ENCODE measurements at regions not wholly inside any gene's neighbourhood (a gene's known extent, or its start where the extent isn't known, plus 50 kb on each side); places are given as distances from the start of the nearest gene placed in this dataset.
A peak's percentile ranks its signal among the peaks of the same experiment; 100 is the strongest.

GRCh38 chr5:136511046-136511445 is 145.7 kb upstream of the TRPC7 start:
- Histone ChIP-seq H3K9me3 (ENCODE audit: control insufficient read depth, insufficient read depth, low read length) (no peaks in the 10 kb centered on the region), H3K4me1 (ENCODE audit: control insufficient read depth, insufficient read depth, low read length) (no peaks in the 10 kb centered on the region), H3K27me3 (ENCODE audit: control insufficient read depth, insufficient read depth, low read length) (no peaks in the 10 kb centered on the region), H3K4me3 (ENCODE audit: low read depth, low read length) (no peak overlapping the region), H3K27ac (ENCODE audit: low read depth, low read length) (no peak overlapping the region), H3K36me3 (ENCODE audit: control insufficient read depth, insufficient read depth, low read length) (no peaks in the 10 kb centered on the region)
- WGBS (ENCODE audit: insufficient coverage) = 80% methylated on average over 1 of the region's 3 CpGs
- no peak for DNase-seq (ENCODE audit: low read depth in 4 of 6, low spot score in 6 of 6)

- H3K36me3 ChIP-seq (ENCODE audit: control insufficient read depth, insufficient read depth, low read length) = no peaks in the 10 kb centered on the region
- H3K27me3 ChIP-seq (ENCODE audit: control insufficient read depth, insufficient read depth, low read length) = no peaks in the 10 kb centered on the region
- H3K4me3 ChIP-seq (ENCODE audit: low read depth, low read length) = no peak overlapping the region
- peaks cover 3% of the 10 kb centered on the region for H3K4me1 ChIP-seq (ENCODE audit: control insufficient read depth, insufficient read depth, low read length)
- no peaks in the 10 kb centered on the region for H3K9me3 ChIP-seq (ENCODE audit: control insufficient read depth, insufficient read depth, low read length)
- H3K27ac ChIP-seq (ENCODE audit: low read depth, low read length) = no peak overlapping the region
- DNase-seq (ENCODE audit: low read depth in 4 of 6, low spot score in 6 of 6) = no peak
Measured at GRCh38 chr5:136510481-136510880, 145.1 kb upstream of the TRPC7 start.

DNA sequence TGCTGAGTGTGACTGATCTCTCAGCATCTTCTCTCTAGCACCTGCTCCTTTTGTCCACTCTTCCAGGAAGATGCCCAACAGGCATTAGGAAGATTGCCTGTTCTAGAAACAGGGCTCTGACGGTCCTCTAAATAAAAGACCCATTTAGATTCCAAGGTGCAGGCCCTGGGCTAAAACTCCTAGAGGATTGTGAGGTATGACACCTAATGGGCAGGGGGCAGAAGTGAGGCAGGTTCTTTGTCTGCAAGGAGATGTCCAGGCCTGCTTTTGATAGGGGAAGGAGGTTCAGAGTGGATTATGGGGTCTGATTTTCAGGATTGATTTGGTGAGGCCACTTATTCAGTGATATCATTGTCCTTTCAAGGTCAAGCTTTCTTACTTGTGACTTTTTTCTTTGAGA is 140.8 kb upstream of the TRPC7 start:
- Histone ChIP-seq H3K9me3 (ENCODE audit: control insufficient read depth, insufficient read depth, low read length) (no peaks in the 10 kb centered on the region), H3K4me1 (ENCODE audit: control insufficient read depth, insufficient read depth, low read length) (peaks cover 3% of the 10 kb centered on the region), H3K36me3 (ENCODE audit: control insufficient read depth, insufficient read depth, low read length) (no peaks in the 10 kb centered on the region), H3K27ac (ENCODE audit: low read depth, low read length) (no peak overlapping the region), H3K4me3 (ENCODE audit: low read depth, low read length) (no peak overlapping the region), H3K27me3 (ENCODE audit: control insufficient read depth, insufficient read depth, low read length) (no peaks in the 10 kb centered on the region)
- no peak for DNase-seq (ENCODE audit: low read depth in 4 of 6, low spot score in 6 of 6)
- WGBS (ENCODE audit: insufficient coverage) = no CpG with 5 or more reads among the region's 1 CpG

DNA sequence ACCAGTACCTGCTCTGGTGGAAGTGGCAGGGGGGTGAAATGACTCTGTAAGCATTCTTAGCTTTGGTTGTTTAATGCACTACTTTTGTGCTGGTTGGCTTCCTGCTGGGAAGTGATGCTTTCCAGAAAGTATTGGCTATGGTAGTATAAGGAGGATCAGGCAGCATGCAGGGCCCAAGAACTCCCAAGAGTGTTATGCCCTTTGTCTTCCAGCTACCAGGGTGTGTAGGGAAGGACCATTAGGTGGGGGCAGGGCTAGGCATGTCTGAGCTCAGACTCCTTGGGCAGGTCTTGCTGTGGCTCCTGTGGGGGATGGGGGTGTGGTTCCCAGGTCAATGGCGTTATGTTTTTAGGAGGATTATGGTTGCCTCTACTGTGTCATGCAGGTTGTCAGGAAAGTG is 135.8 kb upstream of the TRPC7 start:
- peaks cover 3% of the 10 kb centered on the region for H3K4me1 ChIP-seq (ENCODE audit: control insufficient read depth, insufficient read depth, low read length)
- no peak overlapping the region for H3K27ac ChIP-seq (ENCODE audit: low read depth, low read length)
- WGBS (ENCODE audit: insufficient coverage) = no CpG with 5 or more reads among the region's 1 CpG
- peaks cover 8% of the 10 kb centered on the region for H3K9me3 ChIP-seq (ENCODE audit: control insufficient read depth, insufficient read depth, low read length)
- no peaks in the 10 kb centered on the region for H3K27me3 ChIP-seq (ENCODE audit: control insufficient read depth, insufficient read depth, low read length)
- DNase-seq (ENCODE audit: low read depth in 4 of 6, low spot score in 6 of 6) = no peak
- H3K36me3 ChIP-seq (ENCODE audit: control insufficient read depth, insufficient read depth, low read length) = no peaks in the 10 kb centered on the region
- H3K4me3 ChIP-seq (ENCODE audit: low read depth, low read length) = no peak overlapping the region

GRCh38 chr5:136492587-136492986 is 127.2 kb upstream of the TRPC7 start:
- Histone ChIP-seq H3K4me1 (ENCODE audit: control insufficient read depth, insufficient read depth, low read length) (no peaks in the 10 kb centered on the region), H3K9me3 (ENCODE audit: control insufficient read depth, insufficient read depth, low read length) (peaks cover 3% of the 10 kb centered on the region), H3K27ac (ENCODE audit: low read depth, low read length) (no peak overlapping the region), H3K27me3 (ENCODE audit: control insufficient read depth, insufficient read depth, low read length) (no peaks in the 10 kb centered on the region), H3K4me3 (ENCODE audit: low read depth, low read length) (no peak overlapping the region), H3K36me3 (ENCODE audit: control insufficient read depth, insufficient read depth, low read length) (no peaks in the 10 kb centered on the region)
- no peak for DNase-seq (ENCODE audit: low read depth in 4 of 6, low spot score in 6 of 6)

- Histone ChIP-seq H3K27ac (ENCODE audit: low read depth, low read length) (no peak overlapping the region), H3K4me3 (ENCODE audit: low read depth, low read length) (no peak overlapping the region), H3K27me3 (ENCODE audit: control insufficient read depth, insufficient read depth, low read length) (no peaks in the 10 kb centered on the region), H3K9me3 (ENCODE audit: control insufficient read depth, insufficient read depth, low read length) (no peaks in the 10 kb centered on the region), H3K36me3 (ENCODE audit: control insufficient read depth, insufficient read depth, low read length) (no peaks in the 10 kb centered on the region), H3K4me1 (ENCODE audit: control insufficient read depth, insufficient read depth, low read length) (no peaks in the 10 kb centered on the region)
- WGBS (ENCODE audit: insufficient coverage) = no CpG with 5 or more reads among the region's 3 CpGs
- peak in 1 of 6 donors; percentile 84 for DNase-seq (ENCODE audit: low read depth in 4 of 6, low spot score in 6 of 6)
Measured at GRCh38 chr5:136491806-136492205, 126.5 kb upstream of the TRPC7 start.

GRCh38 chr5:136484808-136485325 is 119.5 kb upstream of the TRPC7 start:
- no CpG with 5 or more reads among the region's 3 CpGs for WGBS (ENCODE audit: insufficient coverage)
- H3K9me3 ChIP-seq (ENCODE audit: control insufficient read depth, insufficient read depth, low read length) = no peaks in the 10 kb centered on the region
- H3K4me1 ChIP-seq (ENCODE audit: control insufficient read depth, insufficient read depth, low read length) = no peaks in the 10 kb centered on the region
- H3K4me3 ChIP-seq (ENCODE audit: low read depth, low read length) = no peak overlapping the region
- peak in 1 of 6 donors; percentile 45 for DNase-seq (ENCODE audit: low read depth in 4 of 6, low spot score in 6 of 6)
- H3K36me3 ChIP-seq (ENCODE audit: control insufficient read depth, insufficient read depth, low read length) = no peaks in the 10 kb centered on the region
- H3K27me3 ChIP-seq (ENCODE audit: control insufficient read depth, insufficient read depth, low read length) = no peaks in the 10 kb centered on the region
- H3K27ac ChIP-seq (ENCODE audit: low read depth, low read length) = no peak overlapping the region

GRCh38 chr5:136482206-136482605 is 116.9 kb upstream of the TRPC7 start:
- no peaks in the 10 kb centered on the region for H3K9me3 ChIP-seq (ENCODE audit: control insufficient read depth, insufficient read depth, low read length)
- no peaks in the 10 kb centered on the region for H3K36me3 ChIP-seq (ENCODE audit: control insufficient read depth, insufficient read depth, low read length)
- peak in 1 of 6 donors; percentile 71 for DNase-seq (ENCODE audit: low read depth in 4 of 6, low spot score in 6 of 6)
- no CpG with 5 or more reads among the region's 2 CpGs for WGBS (ENCODE audit: insufficient coverage)
- no peaks in the 10 kb centered on the region for H3K4me1 ChIP-seq (ENCODE audit: control insufficient read depth, insufficient read depth, low read length)
- no peaks in the 10 kb centered on the region for H3K27me3 ChIP-seq (ENCODE audit: control insufficient read depth, insufficient read depth, low read length)
- H3K27ac ChIP-seq (ENCODE audit: low read depth, low read length) = no peak overlapping the region
- no peak overlapping the region for H3K4me3 ChIP-seq (ENCODE audit: low read depth, low read length)

- Histone ChIP-seq H3K9me3 (ENCODE audit: control insufficient read depth, insufficient read depth, low read length) (no peaks in the 10 kb centered on the region), H3K4me1 (ENCODE audit: control insufficient read depth, insufficient read depth, low read length) (no peaks in the 10 kb centered on the region), H3K36me3 (ENCODE audit: control insufficient read depth, insufficient read depth, low read length) (no peaks in the 10 kb centered on the region), H3K4me3 (ENCODE audit: low read depth, low read length) (no peak overlapping the region), H3K27ac (ENCODE audit: low read depth, low read length) (no peak overlapping the region), H3K27me3 (ENCODE audit: control insufficient read depth, insufficient read depth, low read length) (no peaks in the 10 kb centered on the region)
- no CpG with 5 or more reads among the region's 3 CpGs for WGBS (ENCODE audit: insufficient coverage)
- DNase-seq (ENCODE audit: low read depth in 4 of 6, low spot score in 6 of 6) = no peak
Measured at GRCh38 chr5:136474466-136474865, 109.1 kb upstream of the TRPC7 start.

GRCh38 chr5:136467632-136468031 is 102.3 kb upstream of the TRPC7 start:
- Histone ChIP-seq H3K4me3 (ENCODE audit: low read depth, low read length) (no peak overlapping the region), H3K9me3 (ENCODE audit: control insufficient read depth, insufficient read depth, low read length) (no peaks in the 10 kb centered on the region), H3K27me3 (ENCODE audit: control insufficient read depth, insufficient read depth, low read length) (no peaks in the 10 kb centered on the region), H3K36me3 (ENCODE audit: control insufficient read depth, insufficient read depth, low read length) (no peaks in the 10 kb centered on the region), H3K27ac (ENCODE audit: low read depth, low read length) (no peak overlapping the region), H3K4me1 (ENCODE audit: control insufficient read depth, insufficient read depth, low read length) (no peaks in the 10 kb centered on the region)
- DNase-seq (ENCODE audit: low read depth in 4 of 6, low spot score in 6 of 6) = no peak
- WGBS (ENCODE audit: insufficient coverage) = no CpG with 5 or more reads among the region's 1 CpG

All from spinal cord (tissue), 9 donors.